GM18873 (cell line): ENCODE measurements at regions not wholly inside any gene's neighbourhood (a gene's known extent, or its start where the extent isn't known, plus 50 kb on each side); places are given as distances from the start of the nearest gene placed in this dataset.
"Not testable (repeated sequence)": the region's sequence is repeated elsewhere in the genome, so short reads cannot be mapped to it uniquely, and the experiment has no call there.

ENCODE experiments used
- ATAC-seq: cut with Tn5 transposase; IDR thresholded peaks from one replicate; pipeline ENCODE4 v1.9.1; 2021; ENCODE audit warnings: mild to moderate bottlenecking, moderate library complexity, moderate number of reproducible peaks; ENCODE audit not compliant: unreplicated experiment, low FRiP score

DNA sequence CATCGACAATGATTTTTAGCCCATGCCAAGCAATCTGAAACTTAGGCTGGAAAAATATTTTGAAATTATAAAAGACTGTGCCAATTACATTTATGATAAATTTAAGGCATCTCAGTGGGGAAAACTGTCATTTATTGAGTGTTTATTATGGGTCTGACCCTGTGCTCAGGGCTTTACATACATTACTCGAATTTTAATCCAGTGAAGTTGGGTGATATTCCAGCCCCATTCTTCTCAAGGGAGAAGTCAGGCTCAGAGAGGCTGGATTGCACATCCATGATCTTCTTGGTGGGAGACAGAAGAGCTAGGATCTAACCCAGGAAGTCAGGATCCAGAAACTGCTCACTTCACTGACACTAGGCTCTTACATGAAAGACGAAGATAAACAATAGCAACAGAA is 260.8 kb downstream of the QDPR start:
- no peak for ATAC-seq

GRCh38 chr4:17250591-17250990 is 261.3 kb downstream of the QDPR start:
- no peak for ATAC-seq

DNA sequence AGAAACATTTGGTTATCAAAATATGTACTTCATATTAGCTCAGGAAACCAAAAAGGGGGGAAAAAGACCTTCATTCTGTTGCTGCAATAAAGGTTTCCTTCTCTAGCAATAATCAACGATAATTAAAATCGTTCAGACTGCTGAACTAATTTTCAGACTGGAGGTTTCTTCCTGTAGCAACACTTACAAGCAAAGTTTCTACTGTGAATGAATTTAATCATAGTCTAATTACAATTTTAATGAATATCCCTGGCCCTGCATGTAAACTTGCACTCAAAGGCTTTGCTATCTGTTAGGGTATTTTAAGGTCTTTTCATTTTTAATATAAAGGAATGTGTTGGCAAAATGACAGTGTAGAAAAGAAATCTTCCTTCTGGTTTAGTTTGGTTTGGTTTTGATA is 265.2 kb downstream of the QDPR start:
- no peak for ATAC-seq

DNA sequence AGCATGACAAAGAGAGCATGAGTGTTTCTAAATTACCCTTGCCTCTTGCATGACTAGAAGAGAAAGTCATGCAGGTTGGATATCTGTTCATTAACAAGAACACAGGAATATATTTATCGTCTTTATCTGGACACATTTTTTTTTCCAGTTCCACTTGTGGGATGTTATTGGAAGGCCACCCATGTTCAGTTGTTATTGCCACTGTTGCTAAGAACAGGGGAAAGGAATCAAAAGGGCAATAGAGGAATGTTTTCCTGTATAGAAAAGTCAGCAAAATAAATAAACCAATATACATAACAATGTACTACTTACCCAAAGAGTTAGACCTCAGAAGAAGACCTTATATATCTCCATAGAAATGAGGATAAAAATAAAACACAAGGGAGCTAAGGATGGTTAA is 270.1 kb downstream of the QDPR start:
- no peak for ATAC-seq

- no peak for ATAC-seq
Measured at GRCh38 chr4:17238633-17239032, 273.3 kb downstream of the QDPR start.

DNA sequence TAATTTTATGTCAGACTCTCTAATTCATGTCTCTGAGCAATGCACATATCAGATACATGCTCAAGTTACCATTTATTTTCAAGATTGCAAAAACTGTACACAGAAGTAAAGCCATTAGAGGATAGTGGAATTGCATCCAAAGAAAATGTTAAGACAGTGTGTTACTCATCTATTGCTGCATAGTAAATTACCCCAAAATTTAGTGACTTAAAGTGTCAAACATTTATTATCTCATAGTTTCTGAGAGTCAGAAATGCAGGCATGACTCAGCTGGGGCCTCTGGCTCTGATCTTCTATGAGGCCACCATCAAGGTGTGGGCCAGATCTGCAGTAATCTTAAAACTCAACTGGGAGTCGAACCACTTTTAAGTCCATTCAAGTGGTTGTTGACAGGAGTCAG is 275.2 kb downstream of the QDPR start:
- no peak for ATAC-seq

DNA sequence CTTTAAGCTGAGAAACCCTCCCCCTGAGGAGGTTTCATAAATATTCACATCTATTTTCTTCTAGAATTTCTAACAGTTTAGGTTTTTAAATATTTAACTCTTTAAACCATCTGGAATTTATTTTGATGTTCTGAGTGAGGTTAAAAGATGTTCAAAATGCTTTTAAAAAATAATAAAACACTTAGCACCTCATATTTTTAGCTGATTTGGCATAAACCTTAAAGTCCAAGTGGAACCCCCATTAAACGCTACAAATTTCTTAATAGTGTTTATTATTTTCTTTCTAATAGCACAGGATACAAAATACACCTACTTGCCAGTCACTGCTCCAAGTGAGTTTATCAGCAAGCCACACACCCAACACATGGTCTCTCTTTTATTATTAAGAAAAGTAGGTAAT is 277.2 kb downstream of the QDPR start:
- no peak for ATAC-seq

GRCh38 chr4:17232566-17233253 is 279.2 kb downstream of the QDPR start:
- ATAC-seq = no peak

DNA sequence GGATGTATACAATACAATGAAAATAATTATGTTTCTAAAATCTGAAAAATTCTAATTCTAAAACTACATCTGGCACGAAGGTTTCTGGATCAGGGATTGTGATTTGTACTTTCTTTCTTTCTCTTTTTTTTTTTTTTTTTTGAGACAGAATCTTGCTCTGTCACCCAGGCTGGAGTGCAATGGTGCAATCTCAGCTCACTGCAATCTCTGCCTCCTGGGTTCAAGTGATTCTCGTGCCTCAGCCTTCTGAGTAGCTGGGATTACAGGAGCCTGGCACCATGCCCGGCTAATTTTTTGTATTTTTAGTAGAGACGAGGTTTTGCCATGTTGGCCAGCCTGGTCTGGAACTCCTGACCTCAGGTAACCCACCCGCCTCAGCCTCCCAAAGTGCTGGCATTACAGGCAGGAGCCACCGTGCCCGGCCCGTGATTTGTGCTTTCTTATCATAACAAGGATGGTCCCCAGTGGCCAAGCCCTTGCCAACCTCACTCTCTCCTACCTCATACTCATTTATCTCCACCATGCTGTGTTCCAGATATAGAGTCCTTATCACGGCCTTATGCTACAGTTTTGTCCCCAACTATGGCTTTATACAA is 279.9 kb downstream of the QDPR start:
- not testable (repeated sequence) for ATAC-seq

GRCh38 chr4:17230727-17231126 is 281.2 kb downstream of the QDPR start:
- no peak for ATAC-seq

GRCh38 chr4:17220816-17221215 is 291.1 kb downstream of the QDPR start:
- no peak for ATAC-seq

DNA sequence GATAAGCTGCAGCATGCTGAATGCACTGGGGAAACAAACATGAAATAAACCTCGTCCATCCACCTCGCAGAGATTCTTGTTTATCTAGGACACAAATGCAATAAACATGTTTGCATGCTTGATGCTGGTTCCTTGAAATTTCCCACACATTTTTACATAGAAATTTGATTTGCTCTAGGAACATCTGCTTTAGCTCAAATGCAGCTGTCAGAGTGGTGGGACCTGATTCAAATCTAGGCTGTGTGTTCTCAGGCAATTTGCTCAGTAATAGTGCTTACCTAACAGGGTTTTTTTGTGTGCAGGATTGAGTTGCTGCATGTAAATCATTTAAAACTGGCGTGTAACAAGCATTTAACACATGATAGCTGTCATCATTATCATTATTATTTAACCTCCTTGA is 293.1 kb downstream of the QDPR start:
- ATAC-seq = no peak

- no peak for ATAC-seq
Measured at GRCh38 chr4:17206829-17207801, 304.8 kb downstream of the QDPR start.

DNA sequence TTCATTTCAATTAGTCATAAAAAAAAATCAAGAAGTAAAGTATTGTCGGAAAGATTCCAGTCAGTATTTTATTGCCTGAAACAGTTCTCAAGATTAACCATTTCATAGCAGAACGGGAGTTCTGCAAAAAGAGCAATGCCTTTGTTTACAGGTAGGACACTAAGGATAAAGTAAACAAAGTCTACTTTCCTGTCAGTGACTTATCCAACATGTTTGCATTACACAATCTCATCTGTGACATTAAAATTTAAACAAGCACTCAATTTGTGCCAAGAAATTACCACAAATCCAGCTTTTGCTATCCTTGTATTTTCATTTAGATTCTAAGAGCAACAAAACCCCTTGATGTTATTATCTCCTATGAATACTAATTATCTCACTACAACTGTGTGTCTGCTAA is 306.5 kb upstream of the LDB2 start:
- ATAC-seq = no peak

DNA sequence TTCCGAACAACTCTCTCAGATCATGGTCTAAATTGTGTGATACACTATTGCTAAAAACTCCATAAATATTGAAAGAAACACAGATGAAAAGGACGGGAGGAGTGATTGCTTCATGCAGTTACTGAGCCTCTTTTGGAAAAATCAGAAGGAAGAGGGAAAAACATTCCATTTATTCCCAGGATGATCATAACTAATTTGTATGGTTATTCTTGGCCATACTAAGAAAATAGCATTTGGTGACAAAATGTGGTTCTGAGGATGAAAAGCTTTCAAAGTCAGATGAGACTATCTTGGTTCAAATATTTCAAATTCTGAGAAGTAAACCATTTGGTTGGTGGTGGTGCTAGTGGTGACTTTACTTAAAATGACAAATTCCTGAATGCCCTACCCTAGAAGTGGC is 305.4 kb upstream of the LDB2 start:
- no peak for ATAC-seq

DNA sequence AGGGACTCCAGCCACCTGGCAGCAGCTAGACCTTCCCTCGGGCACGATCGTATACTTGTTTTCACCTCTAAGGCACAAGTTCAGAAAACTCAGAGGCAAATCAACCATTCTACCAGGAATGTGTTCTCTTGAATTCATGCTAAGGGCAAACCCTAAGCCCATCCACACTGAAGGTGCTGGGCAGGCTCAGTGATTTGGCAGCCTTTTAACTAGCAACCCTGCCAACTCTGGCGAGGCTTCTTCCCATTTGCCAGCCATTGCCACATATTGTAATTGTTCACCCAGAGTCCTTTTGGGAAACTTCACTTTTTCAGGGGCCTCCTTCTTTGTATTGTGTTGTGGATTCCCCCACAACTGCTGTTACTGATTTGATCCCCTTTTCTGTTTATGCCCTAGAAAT is 298.6 kb upstream of the LDB2 start:
- no peak for ATAC-seq

GRCh38 chr4:17195461-17196275 is 297.2 kb upstream of the LDB2 start:
- no peak for ATAC-seq

- ATAC-seq = no peak
Measured at GRCh38 chr4:17194586-17194985, 296.1 kb upstream of the LDB2 start.

- ATAC-seq = no peak
Measured at GRCh38 chr4:17189759-17190158, 291.3 kb upstream of the LDB2 start.

- no peak for ATAC-seq
Measured at GRCh38 chr4:17189401-17189720, 290.9 kb upstream of the LDB2 start.
